ACC112 (cell line): ENCODE measurements at regions not wholly inside any gene's neighbourhood (a gene's known extent, or its start where the extent isn't known, plus 50 kb on each side); places are given as distances from the start of the nearest gene placed in this dataset.

Experiments used
- H2AFZ ChIP-seq: fragments of 200-600 bp; sonication (generic); one replicate; pipeline ENCODE4 v1.6.0; 2017; ENCODE audit warnings: antibody characterized with exemption, low read length; ENCODE audit not compliant: unreplicated experiment
- H3K27ac ChIP-seq: fragments of 200-600 bp; sonication (generic); 2 replicates; pipeline ENCODE4 v1.5.1; 2014; ENCODE audit warnings: low read depth, mild to moderate bottlenecking, antibody characterized with exemption, low read length, moderate library complexity
- H3K27me3 ChIP-seq: fragments of 200-600 bp; sonication (generic); 2 replicates; pipeline ENCODE4 v1.6.1; 2014; ENCODE audit warnings: mild to moderate bottlenecking, antibody characterized with exemption, low read length, moderate library complexity, mixed read lengths; ENCODE audit not compliant: insufficient read depth
- H3K36me3 ChIP-seq: fragments of 200-600 bp; sonication (generic); 2 replicates; pipeline ENCODE4 v1.6.1; 2016; ENCODE audit warnings: mild to moderate bottlenecking, antibody characterized with exemption, low read length, moderate library complexity, mixed read lengths; ENCODE audit not compliant: insufficient read depth
- H3K4me1 ChIP-seq: fragments of 200-600 bp; sonication (generic); one replicate; pipeline ENCODE4 v1.6.1; 2016; ENCODE audit warnings: low read length, mixed read lengths; ENCODE audit not compliant: insufficient read depth, unreplicated experiment, control insufficient read depth
- H3K4me3 ChIP-seq: fragments of 200-600 bp; sonication (generic); 2 replicates; pipeline ENCODE4 v1.5.1; 2014; ENCODE audit warnings: mild to moderate bottlenecking, low read depth, low read length
- H3K79me2 ChIP-seq: fragments of 200-600 bp; sonication (generic); one replicate; pipeline ENCODE4 v1.6.0; 2016; ENCODE audit warnings: low read length; ENCODE audit not compliant: control insufficient read depth, unreplicated experiment, insufficient read depth

GRCh38 chr22:49621601-49622210 is 206.0 kb downstream of the BRD1 start:
- no peak overlapping the region for H2AFZ ChIP-seq
- no peak overlapping the region for H3K27ac ChIP-seq
- H3K4me3 ChIP-seq: no peak overlapping the region
- no peaks in the 10 kb centered on the region for H3K79me2 ChIP-seq
- no peaks in the 10 kb centered on the region for H3K4me1 ChIP-seq
- no peaks in the 10 kb centered on the region for H3K36me3 ChIP-seq
- no peaks in the 10 kb centered on the region for H3K27me3 ChIP-seq

- H3K4me3 ChIP-seq: no peak overlapping the region
- no peak overlapping the region for H2AFZ ChIP-seq
- no peaks in the 10 kb centered on the region for H3K4me1 ChIP-seq
- no peaks in the 10 kb centered on the region for H3K79me2 ChIP-seq
- H3K27ac ChIP-seq: no peak overlapping the region
- no peaks in the 10 kb centered on the region for H3K36me3 ChIP-seq
- no peaks in the 10 kb centered on the region for H3K27me3 ChIP-seq
Observed at GRCh38 chr22:49620666-49621065, 207.0 kb downstream of the BRD1 start.

- Histone ChIP-seq H3K79me2 (no peaks in the 10 kb centered on the region), H3K4me3 (no peak overlapping the region), H3K36me3 (no peaks in the 10 kb centered on the region), H3K4me1 (no peaks in the 10 kb centered on the region), H3K27ac (no peak overlapping the region), H2AFZ (no peak overlapping the region), H3K27me3 (no peaks in the 10 kb centered on the region)
Observed at GRCh38 chr22:49620003-49620556, 207.6 kb downstream of the BRD1 start.

GRCh38 chr22:49619301-49619700 is 208.4 kb downstream of the BRD1 start:
- Histone ChIP-seq H3K36me3 (no peaks in the 10 kb centered on the region), H3K27ac (no peak overlapping the region), H2AFZ (no peak overlapping the region), H3K4me1 (no peaks in the 10 kb centered on the region), H3K4me3 (no peak overlapping the region), H3K79me2 (no peaks in the 10 kb centered on the region), H3K27me3 (no peaks in the 10 kb centered on the region)

GRCh38 chr22:49618677-49618953 is 209.1 kb downstream of the BRD1 start:
- Histone ChIP-seq H3K79me2 (no peaks in the 10 kb centered on the region), H2AFZ (no peak overlapping the region), H3K4me3 (no peak overlapping the region)

GRCh38 chr22:49617866-49618676 is 209.6 kb downstream of the BRD1 start:
- H3K79me2 ChIP-seq: no peaks in the 10 kb centered on the region
- no peaks in the 10 kb centered on the region for H3K27me3 ChIP-seq
- no peak overlapping the region for H2AFZ ChIP-seq
- H3K4me3 ChIP-seq: no peak overlapping the region
- no peaks in the 10 kb centered on the region for H3K36me3 ChIP-seq
- H3K4me1 ChIP-seq: no peaks in the 10 kb centered on the region
- H3K27ac ChIP-seq: no peak overlapping the region

More at GRCh38 chr22:49618677-49618953, 209.1 kb downstream of the BRD1 start:
- H3K27ac ChIP-seq: no peak overlapping the region
- no peaks in the 10 kb centered on the region for H3K36me3 ChIP-seq
- no peaks in the 10 kb centered on the region for H3K27me3 ChIP-seq
- H3K4me1 ChIP-seq: no peaks in the 10 kb centered on the region

GRCh38 chr22:49617264-49617663 is 210.4 kb downstream of the BRD1 start:
- Histone ChIP-seq H3K27me3 (no peaks in the 10 kb centered on the region), H3K79me2 (no peaks in the 10 kb centered on the region), H3K4me3 (no peak overlapping the region), H3K4me1 (no peaks in the 10 kb centered on the region), H3K27ac (no peak overlapping the region), H3K36me3 (no peaks in the 10 kb centered on the region), H2AFZ (no peak overlapping the region)

GRCh38 chr22:49616356-49617231 is 211.1 kb downstream of the BRD1 start:
- Histone ChIP-seq H3K27me3 (no peaks in the 10 kb centered on the region), H3K79me2 (no peaks in the 10 kb centered on the region), H3K4me1 (no peaks in the 10 kb centered on the region), H3K36me3 (no peaks in the 10 kb centered on the region), H2AFZ (no peak overlapping the region), H3K4me3 (no peak overlapping the region), H3K27ac (no peak overlapping the region)

- no peaks in the 10 kb centered on the region for H3K4me1 ChIP-seq
- H3K79me2 ChIP-seq: no peaks in the 10 kb centered on the region
- no peaks in the 10 kb centered on the region for H3K36me3 ChIP-seq
- H3K27ac ChIP-seq: no peak overlapping the region
- H3K4me3 ChIP-seq: no peak overlapping the region
- H2AFZ ChIP-seq: no peak overlapping the region
- H3K27me3 ChIP-seq: no peaks in the 10 kb centered on the region
Observed at GRCh38 chr22:49614966-49615965, 212.4 kb downstream of the BRD1 start.
